Esophagus squamous epithelium (tissue), 5 donors: ENCODE measurements at regions not wholly inside any gene's neighbourhood (a gene's known extent, or its start where the extent isn't known, plus 50 kb on each side); places are given as distances from the start of the nearest gene placed in this dataset.

Experiments
- DNase-seq: peaks from one replicate; lab custom pipeline; 2025; lab: John Stamatoyannopoulos, UW
- H3K27ac ChIP-seq, 4 donors: fragments of 200-600 bp; sonication (generic); one replicate each; pipeline ENCODE4 v1.5.1; 2016 to 2019; ENCODE audit warnings: mild to moderate bottlenecking in 1 of 4
- H3K27me3 ChIP-seq, 4 donors: fragments of 200-600 bp; sonication (generic); 1 replicate in 3 of 4; 2 replicates in 1 of 4; pipeline versions ENCODE4 v1.5.1 to v1.6.0; 2017 to 2021; ENCODE audit warnings: antibody characterized with exemption in 1 of 4
- H3K36me3 ChIP-seq, 3 donors: fragments of 200-600 bp; sonication (generic); one replicate each; pipeline ENCODE4 v1.5.1; 2016 to 2019
- H3K4me1 ChIP-seq, 3 donors: fragments of 200-600 bp; sonication (generic); one replicate each; pipeline ENCODE4 v1.5.1; 2017 to 2019
- H3K4me3 ChIP-seq, 4 donors: fragments of 200-600 bp; sonication (generic); 1 replicate in 3 of 4; 2 replicates in 1 of 4; pipeline ENCODE4 v1.5.1; 2016 to 2019; ENCODE audit warnings: mild to moderate bottlenecking in 2 of 4, moderate library complexity in 1 of 4
- H3K9me3 ChIP-seq, 3 donors: fragments of 200-600 bp; sonication (generic); one replicate each; pipeline ENCODE4 v1.5.1; 2016 to 2019
- POLR2A ChIP-seq, 4 donors: fragments of 450-650 bp; IDR thresholded peaks; one replicate each; pipeline ENCODE4 v1.6.1; 2017; ENCODE audit warnings: antibody characterized with exemption in 4 of 4, mild to moderate bottlenecking in 4 of 4, moderate library complexity in 3 of 4
- WGBS, 2 donors: methylation state at CpG; one replicate each; pipeline ENCODE4 v1.1.5; 2018; 5-methylcytosine and 5-hydroxymethylcytosine counted together
- intact Hi-C: fragments of 100-400 bp; cut with DNase I; formaldehyde crosslinking; loops from one replicate; pipeline ENCODE4 v1.15.0; 2022
- TF ChIP-seq, protein P1 (sequence below), 6 experiments: fragments of 450-650 bp in 4 of 6; fragments of 200-600 bp in 2 of 6; sonication (generic) in 2 of 6; IDR thresholded peaks; one replicate each; pipeline ENCODE4 v1.5.1; 2016 to 2019; ENCODE audit warnings: antibody characterized with exemption in 6 of 6, mild to moderate bottlenecking in 4 of 6, moderate library complexity in 4 of 6
- donor health status: DM: yes; HTN: yes; CAD: no.

DNA sequence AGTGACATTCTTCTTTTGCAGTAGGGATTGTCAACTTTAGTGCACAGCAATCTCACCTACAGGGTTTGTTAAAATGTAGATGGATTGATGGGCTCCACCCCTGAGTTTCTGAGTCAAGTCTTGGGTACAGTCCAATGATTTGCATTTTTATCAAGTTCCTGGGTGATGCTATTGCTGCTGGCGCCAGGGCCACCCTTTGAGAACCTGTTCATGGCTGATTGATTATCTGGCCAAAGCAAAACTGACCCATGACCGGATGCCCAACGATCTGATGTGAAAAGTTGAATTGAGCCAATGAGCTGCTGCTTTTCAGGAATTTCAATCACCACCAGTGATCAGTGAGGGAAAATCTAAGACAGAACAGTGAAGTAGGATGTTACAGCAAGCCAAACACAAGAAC lies 675.3 kb downstream of the TMEM182 start:
- H3K4me3 ChIP-seq, result no peak overlapping the region
- H3K4me1 ChIP-seq, result no peaks in the 10 kb centered on the region
- TF ChIP-seq POLR2A (IDR thresholded peaks at IDR 0.05), result no peak
- TF ChIP-seq, protein P1, sequence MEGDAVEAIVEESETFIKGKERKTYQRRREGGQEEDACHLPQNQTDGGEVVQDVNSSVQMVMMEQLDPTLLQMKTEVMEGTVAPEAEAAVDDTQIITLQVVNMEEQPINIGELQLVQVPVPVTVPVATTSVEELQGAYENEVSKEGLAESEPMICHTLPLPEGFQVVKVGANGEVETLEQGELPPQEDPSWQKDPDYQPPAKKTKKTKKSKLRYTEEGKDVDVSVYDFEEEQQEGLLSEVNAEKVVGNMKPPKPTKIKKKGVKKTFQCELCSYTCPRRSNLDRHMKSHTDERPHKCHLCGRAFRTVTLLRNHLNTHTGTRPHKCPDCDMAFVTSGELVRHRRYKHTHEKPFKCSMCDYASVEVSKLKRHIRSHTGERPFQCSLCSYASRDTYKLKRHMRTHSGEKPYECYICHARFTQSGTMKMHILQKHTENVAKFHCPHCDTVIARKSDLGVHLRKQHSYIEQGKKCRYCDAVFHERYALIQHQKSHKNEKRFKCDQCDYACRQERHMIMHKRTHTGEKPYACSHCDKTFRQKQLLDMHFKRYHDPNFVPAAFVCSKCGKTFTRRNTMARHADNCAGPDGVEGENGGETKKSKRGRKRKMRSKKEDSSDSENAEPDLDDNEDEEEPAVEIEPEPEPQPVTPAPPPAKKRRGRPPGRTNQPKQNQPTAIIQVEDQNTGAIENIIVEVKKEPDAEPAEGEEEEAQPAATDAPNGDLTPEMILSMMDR (IDR thresholded peaks at IDR 0.05), result no peak
- no peak for DNase-seq
- H3K27me3 ChIP-seq, result no peaks in the 10 kb centered on the region
- intact Hi-C loops, result no loop called here
- no peaks in the 10 kb centered on the region for H3K36me3 ChIP-seq
- WGBS, 2 donors, result 75 to 79% methylated on average over 3 of the region's 3 CpGs
- no peaks in the 10 kb centered on the region for H3K9me3 ChIP-seq
- H3K27ac ChIP-seq, result no peak overlapping the region

DNA sequence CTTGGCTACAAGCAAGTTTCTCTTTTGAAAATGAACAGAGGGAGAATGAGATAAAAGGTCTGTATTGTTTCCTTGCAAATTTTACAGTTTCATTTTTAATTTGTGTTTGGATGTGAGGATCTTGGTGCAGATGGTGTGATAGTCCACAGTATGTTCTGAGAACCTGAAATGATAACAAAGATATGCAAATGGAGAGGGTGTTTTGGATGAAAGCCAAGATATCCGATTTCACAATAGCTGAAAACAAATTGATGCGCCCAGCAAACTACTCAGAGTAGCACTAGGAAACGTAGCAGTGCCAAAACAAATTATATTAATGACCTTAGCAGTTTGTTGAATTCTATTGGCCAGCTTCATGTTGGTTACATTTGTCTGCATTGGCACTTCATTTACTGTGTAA lies 683.5 kb downstream of the TMEM182 start:
- TF ChIP-seq, protein P1 (IDR thresholded peaks at IDR 0.05), result no peak
- no peak for TF ChIP-seq POLR2A (IDR thresholded peaks at IDR 0.05)
- DNase-seq, result no peak
- intact Hi-C loops, result no loop called here
- Histone ChIP-seq H3K9me3 (no peaks in the 10 kb centered on the region), H3K36me3 (no peaks in the 10 kb centered on the region), H3K4me1 (no peaks in the 10 kb centered on the region), H3K27ac (no peak overlapping the region), H3K4me3 (no peak overlapping the region), H3K27me3 (no peaks in the 10 kb centered on the region)
- 16 to 21% methylated on average over 3 of the region's 3 CpGs for WGBS, 2 donors

DNA sequence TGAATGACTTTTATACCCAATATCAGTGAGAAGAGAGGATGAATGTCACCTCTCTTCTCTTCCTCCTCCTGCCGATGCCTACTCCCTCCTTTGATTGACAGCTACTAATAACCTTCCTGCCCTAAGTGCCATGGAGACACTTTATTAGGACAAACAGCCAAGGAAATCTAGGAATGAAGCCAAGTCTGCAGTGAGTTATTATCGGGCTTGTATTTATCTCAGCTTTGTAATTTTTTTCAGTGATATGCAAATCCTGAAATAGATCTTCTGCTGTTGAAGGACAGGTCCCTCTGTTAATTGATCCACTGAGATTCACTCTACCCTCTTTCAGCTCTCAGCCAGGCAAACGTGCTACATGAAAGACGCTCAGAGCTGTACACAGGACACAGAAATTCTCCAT lies 686.7 kb downstream of the TMEM182 start:
- Histone ChIP-seq H3K27ac (no peak overlapping the region), H3K4me1 (no peaks in the 10 kb centered on the region), H3K36me3 (no peaks in the 10 kb centered on the region), H3K4me3 (no peak overlapping the region), H3K27me3 (no peaks in the 10 kb centered on the region), H3K9me3 (no peaks in the 10 kb centered on the region)
- TF ChIP-seq POLR2A (IDR thresholded peaks at IDR 0.05), result no peak
- TF ChIP-seq, protein P1 (IDR thresholded peaks at IDR 0.05), result no peak
- no peak for DNase-seq
- 22 to 26% methylated on average over 4 of the region's 4 CpGs for WGBS, 2 donors
- intact Hi-C loops, result no loop called here

DNA sequence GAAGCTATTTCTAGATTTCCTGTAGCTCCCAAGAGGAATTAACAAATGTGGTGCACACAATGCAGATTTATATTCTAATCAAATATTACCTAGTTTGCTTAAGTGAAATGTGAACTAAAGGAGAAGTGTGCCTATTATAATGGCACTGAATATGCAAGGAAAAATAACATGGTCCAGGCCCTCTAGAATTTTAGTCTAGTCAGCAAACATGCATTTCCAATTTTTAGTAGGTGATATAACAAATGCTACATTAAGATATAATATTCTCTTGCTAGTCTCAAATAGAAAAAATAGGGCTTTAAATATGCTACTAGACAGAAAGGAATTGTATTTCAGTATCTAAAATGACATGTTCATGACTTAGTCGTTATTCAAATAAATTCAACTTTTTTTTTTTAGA lies 689.5 kb downstream of the TMEM182 start:
- H3K4me3 ChIP-seq, result no peak overlapping the region
- TF ChIP-seq, protein P1 (IDR thresholded peaks at IDR 0.05), result no peak
- no peak for TF ChIP-seq POLR2A (IDR thresholded peaks at IDR 0.05)
- 75 to 78% methylated on average over 1 of the region's 1 CpG for WGBS, 2 donors
- no peaks in the 10 kb centered on the region for H3K27me3 ChIP-seq
- DNase-seq, result no peak
- no peaks in the 10 kb centered on the region for H3K36me3 ChIP-seq
- H3K4me1 ChIP-seq, result no peaks in the 10 kb centered on the region
- H3K9me3 ChIP-seq, result no peaks in the 10 kb centered on the region
- intact Hi-C loops, result no loop called here
- no peak overlapping the region for H3K27ac ChIP-seq

DNA sequence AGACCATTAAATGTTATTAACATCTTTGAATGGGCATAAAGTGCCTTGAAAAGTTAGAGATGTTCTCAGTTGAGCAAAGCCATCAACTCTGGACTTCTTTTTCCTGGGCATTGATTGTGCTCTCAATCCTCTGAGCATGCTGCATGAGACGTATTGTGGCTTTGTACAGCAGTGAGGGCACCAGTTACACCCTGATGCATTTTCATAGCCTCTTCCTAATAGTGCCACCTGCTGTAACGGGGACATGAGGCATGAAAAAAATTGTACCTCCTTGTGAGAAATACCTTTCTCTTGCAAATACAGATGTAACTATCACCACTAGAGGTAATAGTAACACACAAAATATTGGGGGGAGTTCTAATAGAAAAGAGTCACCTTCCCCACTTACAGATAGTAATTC lies 697.5 kb downstream of the TMEM182 start:
- no peak for DNase-seq
- WGBS, 2 donors, result 25 to 28% methylated on average over 2 of the region's 2 CpGs
- intact Hi-C loops, result no loop called here
- Histone ChIP-seq H3K9me3 (no peaks in the 10 kb centered on the region), H3K4me1 (no peaks in the 10 kb centered on the region), H3K27ac (no peak overlapping the region), H3K36me3 (no peaks in the 10 kb centered on the region), H3K27me3 (no peaks in the 10 kb centered on the region), H3K4me3 (no peak overlapping the region)
- no peak for TF ChIP-seq POLR2A (IDR thresholded peaks at IDR 0.05)
- TF ChIP-seq, protein P1 (IDR thresholded peaks at IDR 0.05), result no peak
